Retinal pigment epithelial cell (primary cell): ENCODE measurements at regions not wholly inside any gene's neighbourhood (a gene's known extent, or its start where the extent isn't known, plus 50 kb on each side); places are given as distances from the start of the nearest gene placed in this dataset.
"Not testable (repeated sequence)": the region's sequence is repeated elsewhere in the genome, so short reads cannot be mapped to it uniquely, and the experiment has no call there.

Experiments
- DNase-seq: peaks from one replicate; pipeline ENCODE4 v3.0.0-alpha.2; 2010; ENCODE audit warnings: low read depth
- H3K4me3 ChIP-seq: 2 replicates; pipeline ENCODE4 v1.5.1; 2011; ENCODE audit warnings: mild to moderate bottlenecking, low read length, control low read depth, moderate library complexity
- TF ChIP-seq, protein P1 (sequence below): conservative IDR thresholded peaks from 2 replicates; pipeline ENCODE4 v1.5.1; 2011; ENCODE audit warnings: low read depth, low read length, control low read depth, inconsistent platforms

DNA sequence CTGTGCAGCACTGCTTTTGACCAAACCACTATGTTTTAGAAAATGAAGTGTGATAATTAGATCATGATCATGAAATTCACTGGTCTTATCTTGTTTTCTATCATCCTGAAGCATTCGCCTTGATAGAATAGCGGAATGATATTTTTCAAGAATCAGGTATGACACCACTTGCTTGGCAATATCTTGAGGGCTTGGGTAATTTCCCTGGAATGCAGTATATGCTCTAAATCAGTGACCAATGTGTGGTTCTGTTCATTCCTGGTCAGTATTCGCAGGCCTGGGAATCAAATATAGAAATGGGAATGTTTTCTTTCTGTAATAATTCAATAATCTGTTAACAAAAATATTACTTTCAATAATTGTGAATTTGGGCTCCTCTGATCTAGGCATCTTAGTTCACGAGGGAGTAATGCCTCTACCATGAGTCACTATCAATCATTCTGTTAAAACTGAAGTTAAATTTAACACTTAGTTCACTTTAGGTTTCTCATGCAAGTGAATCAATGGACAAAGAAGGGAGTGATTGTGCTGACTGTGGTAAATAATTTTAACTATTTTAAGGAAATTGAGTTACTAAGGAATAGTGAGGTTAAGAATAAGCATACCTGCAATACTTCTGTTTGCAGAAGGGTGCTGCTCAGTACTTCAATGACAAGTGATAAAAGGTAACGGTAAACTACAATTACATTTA is 137.9 kb downstream of the PCDH20 start:
- H3K4me3 ChIP-seq, result no peak overlapping the region
- TF ChIP-seq, protein P1, sequence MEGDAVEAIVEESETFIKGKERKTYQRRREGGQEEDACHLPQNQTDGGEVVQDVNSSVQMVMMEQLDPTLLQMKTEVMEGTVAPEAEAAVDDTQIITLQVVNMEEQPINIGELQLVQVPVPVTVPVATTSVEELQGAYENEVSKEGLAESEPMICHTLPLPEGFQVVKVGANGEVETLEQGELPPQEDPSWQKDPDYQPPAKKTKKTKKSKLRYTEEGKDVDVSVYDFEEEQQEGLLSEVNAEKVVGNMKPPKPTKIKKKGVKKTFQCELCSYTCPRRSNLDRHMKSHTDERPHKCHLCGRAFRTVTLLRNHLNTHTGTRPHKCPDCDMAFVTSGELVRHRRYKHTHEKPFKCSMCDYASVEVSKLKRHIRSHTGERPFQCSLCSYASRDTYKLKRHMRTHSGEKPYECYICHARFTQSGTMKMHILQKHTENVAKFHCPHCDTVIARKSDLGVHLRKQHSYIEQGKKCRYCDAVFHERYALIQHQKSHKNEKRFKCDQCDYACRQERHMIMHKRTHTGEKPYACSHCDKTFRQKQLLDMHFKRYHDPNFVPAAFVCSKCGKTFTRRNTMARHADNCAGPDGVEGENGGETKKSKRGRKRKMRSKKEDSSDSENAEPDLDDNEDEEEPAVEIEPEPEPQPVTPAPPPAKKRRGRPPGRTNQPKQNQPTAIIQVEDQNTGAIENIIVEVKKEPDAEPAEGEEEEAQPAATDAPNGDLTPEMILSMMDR, result no peak

DNA sequence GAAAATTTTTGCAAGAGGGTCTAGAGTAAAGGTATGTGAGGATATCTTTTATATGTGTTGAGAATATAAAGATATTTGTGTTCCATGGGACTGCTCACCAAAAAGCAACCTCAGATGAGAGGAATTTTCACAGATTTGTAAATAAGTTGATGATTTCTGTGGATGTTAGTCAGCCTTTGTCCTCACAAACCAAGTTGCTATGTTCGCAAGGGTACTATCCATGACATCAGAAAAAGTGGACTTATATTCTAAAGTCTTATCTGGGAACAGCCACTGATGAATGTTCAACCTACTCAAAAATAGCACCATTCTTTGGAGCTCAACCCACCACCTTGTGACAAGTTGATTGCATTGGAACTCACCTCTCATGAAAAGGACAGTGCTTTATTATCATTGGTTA is 138.6 kb downstream of the PCDH20 start:
- TF ChIP-seq, protein P1, result no peak
- DNase-seq, result no peak
- no peak overlapping the region for H3K4me3 ChIP-seq

More for the DNA sequence above, 137.9 kb downstream of the PCDH20 start:
- no peak for DNase-seq

DNA sequence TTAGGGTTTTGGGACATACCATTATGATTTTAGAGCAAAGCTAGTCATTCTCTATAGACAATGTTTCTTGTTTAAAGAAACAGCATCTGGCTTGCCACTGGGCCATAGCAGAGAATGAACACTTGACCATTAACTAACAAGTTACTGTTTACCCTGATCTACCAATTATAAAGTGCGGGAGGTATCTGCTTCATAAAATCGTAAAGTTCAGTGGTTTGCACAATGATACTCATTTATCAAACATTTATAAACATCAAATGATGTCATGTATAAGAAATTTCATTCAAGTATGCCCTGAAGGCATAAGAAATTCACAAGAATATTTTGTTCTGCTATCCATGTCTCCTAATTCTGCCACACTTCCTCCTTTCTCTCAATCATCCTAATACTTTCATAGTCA is 139.2 kb downstream of the PCDH20 start:
- no peak overlapping the region for H3K4me3 ChIP-seq
- TF ChIP-seq, protein P1, result no peak
- DNase-seq, result no peak

DNA sequence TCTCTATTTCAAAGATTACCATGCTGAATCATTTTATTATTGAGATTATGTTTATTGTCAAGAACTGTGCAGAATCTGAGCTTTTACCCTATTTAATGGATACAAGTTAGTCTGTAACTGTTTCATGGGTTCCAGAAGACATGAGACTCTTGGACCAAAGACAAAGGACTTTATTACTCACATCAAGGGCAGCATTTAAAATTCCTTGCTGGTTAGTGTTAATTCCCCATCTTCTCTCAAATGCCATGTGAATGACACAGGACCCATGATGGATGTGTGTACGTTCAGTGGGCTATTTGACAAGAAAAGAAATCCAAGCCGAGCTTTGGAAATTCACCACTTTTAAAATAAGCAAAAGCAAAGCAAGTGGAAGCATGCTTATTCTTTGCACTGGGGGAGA is 139.9 kb downstream of the PCDH20 start:
- H3K4me3 ChIP-seq, result no peak overlapping the region
- TF ChIP-seq, protein P1, result no peak
- no peak for DNase-seq

DNA sequence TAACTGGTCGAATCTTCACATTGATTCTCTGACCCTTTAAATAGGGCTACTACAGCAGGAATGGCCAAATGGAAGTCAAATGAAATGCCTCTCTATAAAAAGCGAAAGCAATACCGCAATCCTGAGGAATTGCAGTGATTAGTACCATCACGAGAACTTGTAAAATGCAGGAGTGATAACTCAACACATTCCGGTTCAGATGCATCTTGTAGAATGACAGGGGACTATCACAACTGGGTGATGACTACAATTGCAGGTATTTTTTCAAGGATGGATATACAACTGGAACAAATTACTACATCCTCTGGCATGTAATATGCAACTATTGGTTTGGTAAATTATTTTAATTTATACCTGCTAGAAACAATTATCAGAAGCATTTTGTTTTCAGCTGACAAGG is 140.4 kb downstream of the PCDH20 start:
- H3K4me3 ChIP-seq, result no peak overlapping the region
- DNase-seq, result no peak
- TF ChIP-seq, protein P1, result no peak

DNA sequence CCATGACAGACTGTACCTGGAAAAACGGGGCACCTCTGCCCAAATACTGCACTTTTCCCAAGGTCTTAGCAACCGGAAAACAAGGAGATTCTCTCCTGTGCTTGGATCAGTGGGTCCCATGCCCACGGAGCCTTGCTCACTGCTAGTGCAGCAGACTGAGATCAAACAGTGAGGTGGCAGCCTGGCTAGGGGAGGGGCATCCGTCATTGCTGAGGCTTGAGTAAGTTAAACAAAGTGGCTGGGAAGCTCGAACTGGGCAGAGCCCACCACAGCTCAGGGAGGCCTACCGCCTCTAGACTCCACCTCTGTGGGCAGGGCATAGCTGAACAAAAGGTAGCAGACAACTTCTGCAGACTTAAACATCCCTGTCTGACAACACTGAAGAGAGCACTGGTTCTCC is 148.8 kb downstream of the PCDH20 start:
- H3K4me3 ChIP-seq, DNase-seq: not testable (repeated sequence)

DNA sequence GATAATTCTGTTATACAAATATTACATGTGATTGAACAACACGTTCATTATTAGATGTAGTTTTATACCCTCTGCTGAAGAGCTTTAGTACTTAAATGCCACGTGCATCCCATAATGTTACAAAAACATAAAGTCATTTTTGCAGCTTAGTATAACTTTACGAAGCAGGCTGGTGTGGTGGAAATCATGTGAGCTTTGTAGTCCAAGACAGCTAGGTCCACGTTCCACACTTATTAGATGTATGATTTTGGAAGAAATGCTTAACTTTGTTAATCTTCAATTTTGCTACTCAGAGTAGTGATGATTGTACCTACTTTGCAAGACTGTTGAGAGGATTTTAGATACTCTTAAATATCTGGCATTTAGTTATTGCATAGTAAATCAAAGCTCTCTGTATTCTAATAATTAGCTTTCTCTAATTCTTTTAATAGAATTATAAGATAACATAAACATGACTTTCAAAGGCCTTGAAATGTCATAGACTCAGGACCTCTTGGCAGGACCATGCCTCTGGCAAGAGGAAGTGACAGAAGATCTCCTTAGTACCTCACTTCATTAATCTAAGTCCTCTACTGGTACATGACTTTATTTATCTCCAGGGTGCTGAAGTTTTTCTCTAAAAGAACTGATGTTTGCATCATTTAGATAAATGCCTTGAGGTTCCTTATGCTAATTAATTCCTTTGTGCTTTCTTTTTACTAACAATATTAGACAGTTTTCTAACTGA is 153.7 kb downstream of the PCDH20 start:
- no peak overlapping the region for H3K4me3 ChIP-seq
- DNase-seq, result no peak
- TF ChIP-seq, protein P1, result no peak
